OCI-LY1 (cell line): ENCODE measurements at regions not wholly inside any gene's neighbourhood (a gene's known extent, or its start where the extent isn't known, plus 50 kb on each side); places are given as distances from the start of the nearest gene placed in this dataset.

Experiments used
- H2AFZ ChIP-seq: fragments of 200-600 bp; sonication (generic), shearing (Covaris generic); 2 replicates; pipeline ENCODE4 v1.6.0; 2014; ENCODE audit warnings: antibody characterized with exemption, mild to moderate bottlenecking, low read length
- H3F3A ChIP-seq: fragments of 200-600 bp; sonication (generic), shearing (Covaris generic); 2 replicates; pipeline ENCODE4 v1.6.0; 2014; ENCODE audit warnings: mild to moderate bottlenecking, antibody characterized with exemption, low read length, moderate library complexity; ENCODE audit not compliant: insufficient read depth
- H3K27ac ChIP-seq: fragments of 200-600 bp; sonication (generic); 2 replicates; pipeline ENCODE4 v1.5.1; 2014; ENCODE audit warnings: low read length, mixed run types, mild to moderate bottlenecking, low read depth; ENCODE audit not compliant: poor library complexity, severe bottlenecking
- H3K27me3 ChIP-seq: fragments of 200-600 bp; sonication (generic); 2 replicates; pipeline ENCODE4 v1.6.0; 2014; ENCODE audit warnings: antibody characterized with exemption, mild to moderate bottlenecking, low read length, moderate library complexity; ENCODE audit not compliant: insufficient read depth
- H3K36me3 ChIP-seq: fragments of 200-600 bp; sonication (generic); 2 replicates; pipeline ENCODE4 v1.6.1; 2014; ENCODE audit warnings: mild to moderate bottlenecking, antibody characterized with exemption, low read length, moderate library complexity, mixed read lengths; ENCODE audit not compliant: insufficient read depth
- H3K4me1 ChIP-seq: fragments of 200-600 bp; sonication (generic); 2 replicates; pipeline ENCODE4 v1.5.1; 2014; ENCODE audit warnings: mild to moderate bottlenecking, low read length, moderate library complexity; ENCODE audit not compliant: insufficient read depth, severe bottlenecking
- H3K4me2 ChIP-seq: fragments of 200-600 bp; sonication (generic), shearing (Covaris generic); 2 replicates; pipeline ENCODE4 v1.6.1; 2014; ENCODE audit warnings: low read length
- H3K4me3 ChIP-seq: fragments of 200-600 bp; sonication (generic); 2 replicates; pipeline ENCODE4 v1.5.1; 2014; ENCODE audit warnings: low read length, low read depth, mild to moderate bottlenecking, mixed read lengths; ENCODE audit not compliant: poor library complexity, severe bottlenecking
- H3K79me2 ChIP-seq: fragments of 200-600 bp; shearing (Covaris generic); 2 replicates; pipeline ENCODE4 v1.6.1; 2016; ENCODE audit warnings: mixed run types, low read length, mixed read lengths; ENCODE audit not compliant: insufficient read depth
- H3K9ac ChIP-seq: fragments of 200-600 bp; sonication (generic), shearing (Covaris generic); 2 replicates; pipeline ENCODE4 v1.6.1; 2014; ENCODE audit warnings: mild to moderate bottlenecking, low read length, mixed read lengths
- H3K9me2 ChIP-seq: fragments of 200-600 bp; sonication (generic), shearing (Covaris generic); 2 replicates; pipeline ENCODE4 v1.6.1; 2014; ENCODE audit warnings: low read depth, mild to moderate bottlenecking, low read length, mixed read lengths
- H3K9me3 ChIP-seq: fragments of 200-600 bp; shearing (Covaris generic); 2 replicates; pipeline ENCODE4 v1.6.1; 2014; ENCODE audit warnings: low read length, mixed read lengths
- H4K20me1 ChIP-seq: fragments of 200-600 bp; sonication (generic), shearing (Covaris generic); 2 replicates; pipeline ENCODE4 v1.6.0; 2016; ENCODE audit warnings: mild to moderate bottlenecking, low read length; ENCODE audit not compliant: insufficient read depth
- CTCF ChIP-seq: fragments of 200-600 bp; sonication (generic), shearing (Covaris generic); IDR thresholded peaks from 2 replicates; pipeline ENCODE4 v1.5.1; 2017; ENCODE audit warnings: mild to moderate bottlenecking, antibody characterized with exemption, low read length, moderate library complexity, mixed read lengths
- EZH2 ChIP-seq: fragments of 200-600 bp; sonication (generic), shearing (Covaris generic); IDR thresholded peaks from 2 replicates; pipeline ENCODE4 v1.8.0; 2017; ENCODE audit warnings: borderline replicate concordance, mixed run types, mild to moderate bottlenecking, antibody characterized with exemption, low read length, moderate library complexity, mixed read lengths

DNA sequence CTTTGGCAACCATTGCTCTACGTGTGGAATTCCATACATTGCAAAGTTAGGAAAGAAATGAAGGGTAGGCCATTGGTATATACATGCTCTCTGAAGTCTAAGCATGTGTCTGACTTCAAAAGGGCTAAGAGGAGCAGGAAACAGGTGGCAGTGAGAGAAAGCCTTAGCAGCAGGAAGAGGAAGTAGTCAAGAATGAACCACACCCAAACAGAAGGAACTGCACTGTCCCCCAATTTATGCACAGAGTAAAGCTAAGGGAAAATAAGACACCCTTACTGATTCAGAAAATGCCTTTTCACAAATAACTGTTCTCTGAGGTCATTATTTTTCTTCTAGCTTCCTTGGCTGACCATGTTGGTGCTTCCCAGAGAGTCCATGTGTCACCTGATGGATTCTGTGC is 575.4 kb downstream of the NTRK3 start:
- Histone ChIP-seq H3K36me3 (no peaks in the 10 kb centered on the region), H3K27me3 (no peaks in the 10 kb centered on the region), H4K20me1 (no peaks in the 10 kb centered on the region), H3K9ac (no peak overlapping the region), H3K4me2 (no peak overlapping the region), H3K9me3 (no peaks in the 10 kb centered on the region), H2AFZ (no peak overlapping the region), H3K9me2 (no peaks in the 10 kb centered on the region), H3K27ac (no peak overlapping the region), H3K4me3 (no peak overlapping the region), H3F3A (no peaks in the 10 kb centered on the region), H3K4me1 (no peaks in the 10 kb centered on the region), H3K79me2 (no peaks in the 10 kb centered on the region)
- TF ChIP-seq EZH2 (no peak), CTCF (no peak)

- Histone ChIP-seq H2AFZ (no peak overlapping the region), H3K9me3 (no peaks in the 10 kb centered on the region), H3K4me3 (no peak overlapping the region), H3K4me1 (no peaks in the 10 kb centered on the region), H3K4me2 (no peak overlapping the region), H3K36me3 (no peaks in the 10 kb centered on the region), H3F3A (no peaks in the 10 kb centered on the region), H4K20me1 (no peaks in the 10 kb centered on the region), H3K9ac (no peak overlapping the region), H3K79me2 (no peaks in the 10 kb centered on the region), H3K27ac (no peak overlapping the region), H3K27me3 (no peaks in the 10 kb centered on the region), H3K9me2 (no peaks in the 10 kb centered on the region)
- TF ChIP-seq CTCF (no peak), EZH2 (no peak)
Measured at GRCh38 chr15:87680208-87680607, 576.3 kb downstream of the NTRK3 start.

DNA sequence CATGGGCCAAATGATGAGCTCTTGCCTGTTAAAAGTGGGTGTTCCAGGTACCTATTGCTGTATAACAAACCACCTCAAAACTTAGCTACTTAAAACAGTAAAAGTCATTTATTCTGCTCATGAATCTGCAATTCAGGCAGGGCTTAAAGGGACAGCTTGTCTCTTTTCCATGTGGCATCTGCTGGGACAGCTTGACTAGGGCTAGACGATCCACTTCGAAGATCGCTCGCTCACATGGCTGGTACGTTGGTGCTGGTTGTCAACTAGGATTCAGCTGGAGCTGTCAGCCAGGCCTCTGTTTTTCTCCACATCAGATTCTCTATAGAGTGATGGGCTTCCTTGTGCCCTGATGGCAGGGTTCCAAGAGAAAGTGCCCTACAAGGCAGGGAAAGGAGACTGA is 581.3 kb downstream of the NTRK3 start:
- H3K9ac ChIP-seq = no peak overlapping the region
- no peaks in the 10 kb centered on the region for H3K36me3 ChIP-seq
- H3K27me3 ChIP-seq = no peaks in the 10 kb centered on the region
- H3K9me3 ChIP-seq = no peaks in the 10 kb centered on the region
- H3K4me3 ChIP-seq = no peak overlapping the region
- no peak overlapping the region for H3K4me2 ChIP-seq
- H3K79me2 ChIP-seq = no peaks in the 10 kb centered on the region
- H3K4me1 ChIP-seq = no peaks in the 10 kb centered on the region
- no peak overlapping the region for H3K27ac ChIP-seq
- TF ChIP-seq CTCF = no peak
- no peak for TF ChIP-seq EZH2
- H4K20me1 ChIP-seq = no peaks in the 10 kb centered on the region
- no peak overlapping the region for H2AFZ ChIP-seq
- no peaks in the 10 kb centered on the region for H3K9me2 ChIP-seq
- H3F3A ChIP-seq = no peaks in the 10 kb centered on the region
